Calu3 (cell line): ENCODE measurements at regions not wholly inside any gene's neighbourhood (a gene's known extent, or its start where the extent isn't known, plus 50 kb on each side); places are given as distances from the start of the nearest gene placed in this dataset.

Experiments used
- BruUV-seq: library from RNA; stranded (reverse); fragments of 400-500 nt; replicated peaks from 2 replicates; lab custom pipeline; 2021; lab: Mats Ljungman, UMichigan
- CTCF ChIA-PET: fragments of 300-600 bp; sonication (Branson Sonifier 250); formaldehyde crosslinking; loops from one replicate; lab custom pipeline; 2022; ENCODE audit warnings: antibody characterized with exemption; lab: Charles Lee
- DNase-seq: peaks from one replicate; pipeline ENCODE4 v3.0.0; 2022
- H3K27ac Mint-ChIP-seq: one replicate; pipeline ENCODE4 v1.8.0; 2022; ENCODE audit warnings: mixed read lengths; ENCODE audit not compliant: unreplicated experiment
- H3K27me3 Mint-ChIP-seq: one replicate; pipeline ENCODE4 v1.8.0; 2022; ENCODE audit warnings: mixed read lengths; ENCODE audit not compliant: unreplicated experiment
- H3K36me3 Mint-ChIP-seq: one replicate; pipeline ENCODE4 v1.8.0; 2022; ENCODE audit warnings: mild to moderate bottlenecking, moderate library complexity, mixed read lengths; ENCODE audit not compliant: insufficient read depth, unreplicated experiment
- H3K4me1 Mint-ChIP-seq: one replicate; pipeline ENCODE4 v1.8.0; 2022; ENCODE audit warnings: mild to moderate bottlenecking, low read depth, mixed read lengths; ENCODE audit not compliant: unreplicated experiment
- H3K4me3 Mint-ChIP-seq: one replicate; pipeline ENCODE4 v1.8.0; 2022; ENCODE audit warnings: mild to moderate bottlenecking, low read depth, moderate library complexity, mixed read lengths; ENCODE audit not compliant: unreplicated experiment
- H3K9me3 Mint-ChIP-seq: one replicate; pipeline ENCODE4 v1.8.0; 2022; ENCODE audit warnings: low read depth, mixed read lengths; ENCODE audit not compliant: unreplicated experiment
- CTCF ChIP-seq: fragments of 200-600 bp; IDR thresholded peaks from one replicate; pipeline ENCODE4 v1.8.0; 2022; ENCODE audit warnings: antibody characterized with exemption; ENCODE audit not compliant: unreplicated experiment
- intact Hi-C: fragments of 100-400 bp; cut with micrococcal nuclease; formaldehyde crosslinking; loops from one replicate; pipeline ENCODE4 v1.10.0; 2022; ENCODE audit not compliant: unreplicated experiment

DNA sequence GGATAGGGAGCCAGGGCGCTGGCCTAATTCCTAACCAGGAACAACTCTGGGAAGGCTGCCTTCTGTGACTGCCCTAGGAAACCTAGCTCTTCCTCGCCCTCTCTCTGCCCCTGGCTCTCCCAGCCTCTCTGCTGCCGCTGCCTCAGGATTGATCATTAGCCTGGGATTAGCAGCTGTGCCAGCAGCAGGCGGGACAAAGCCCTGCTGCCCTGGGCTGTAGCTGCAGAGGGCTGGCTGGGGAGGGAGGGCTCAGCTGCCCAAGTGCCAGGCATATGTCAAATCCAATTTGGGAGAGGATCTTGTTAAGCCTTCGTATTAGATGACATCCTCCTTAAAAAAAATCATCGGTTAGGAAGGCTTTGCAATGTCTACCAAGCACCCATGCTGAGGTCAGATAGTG is 144.8 kb upstream of the CCL2 start:
- no TSS peak for BruUV-seq
- H3K27ac Mint-ChIP-seq = no peak overlapping the region
- no peaks in the 10 kb centered on the region for H3K4me1 Mint-ChIP-seq
- no peak for TF ChIP-seq CTCF
- CTCF ChIA-PET = no interaction called here
- intact Hi-C loops = no loop called here
- no peaks in the 10 kb centered on the region for H3K9me3 Mint-ChIP-seq
- H3K36me3 Mint-ChIP-seq = no peaks in the 10 kb centered on the region
- peaks cover 50% of the 10 kb centered on the region for H3K27me3 Mint-ChIP-seq
- no peak overlapping the region for H3K4me3 Mint-ChIP-seq
- DNase-seq = no peak

DNA sequence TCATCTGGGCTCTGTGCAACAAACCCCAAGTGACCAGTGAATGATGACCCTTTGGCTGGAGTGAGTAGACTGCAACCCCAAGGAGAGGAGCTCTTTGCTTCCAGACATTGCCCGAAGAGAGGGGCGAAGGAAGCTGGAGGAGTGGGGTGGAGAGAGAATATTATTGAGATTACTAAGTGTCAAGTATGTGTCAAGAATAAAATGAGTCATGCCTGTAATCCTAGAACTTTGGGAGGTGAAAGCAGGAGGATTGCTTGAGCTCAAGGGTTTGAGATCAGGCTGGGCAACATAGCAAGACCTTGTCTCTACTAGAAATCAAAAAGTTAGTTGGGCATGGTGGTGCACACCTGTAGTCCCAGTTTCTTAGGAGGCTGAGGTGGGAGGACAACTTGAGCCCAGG is 142.0 kb upstream of the CCL2 start:
- no TSS peak for BruUV-seq
- no peak for DNase-seq
- Mint-ChIP-seq H3K4me1 (no peaks in the 10 kb centered on the region), H3K4me3 (no peak overlapping the region), H3K36me3 (no peaks in the 10 kb centered on the region), H3K27me3 (peaks cover 61% of the 10 kb centered on the region), H3K9me3 (no peaks in the 10 kb centered on the region), H3K27ac (no peak overlapping the region)
- TF ChIP-seq CTCF = no peak
- intact Hi-C loops = no loop called here
- CTCF ChIA-PET = no interaction called here

- no peak overlapping the region for H3K4me3 Mint-ChIP-seq
- BruUV-seq = no TSS peak
- intact Hi-C loops = no loop called here
These were observed 140.9 kb upstream of the CCL2 start for GRCh38 chr17:34114174-34114573.

DNA sequence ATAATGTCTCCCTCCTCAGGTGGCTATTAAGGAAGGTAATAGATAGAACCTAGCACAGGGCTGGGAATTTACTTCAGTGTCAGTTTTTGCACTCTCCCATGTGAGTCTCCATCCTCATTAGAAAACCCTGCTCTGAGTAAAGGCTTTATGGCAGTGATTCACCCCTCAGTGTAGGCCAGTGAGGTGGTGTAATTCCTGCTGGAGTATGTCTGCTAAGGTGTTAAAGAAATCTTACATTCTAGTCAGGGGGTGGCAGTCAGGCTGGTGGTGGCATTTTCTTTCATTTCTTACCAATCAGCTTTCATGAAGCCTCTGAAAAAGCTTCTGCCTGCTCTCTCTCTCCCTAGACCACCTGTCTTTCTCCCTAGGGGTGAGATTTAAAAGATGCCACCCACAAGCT is 138.8 kb upstream of the CCL2 start:
- BruUV-seq = no TSS peak
- CTCF ChIA-PET = no interaction called here
- no peak overlapping the region for H3K4me3 Mint-ChIP-seq

More at GRCh38 chr17:34114174-34114573, 140.9 kb upstream of the CCL2 start:
- peaks cover 64% of the 10 kb centered on the region for H3K27me3 Mint-ChIP-seq
- CTCF ChIA-PET = no interaction called here
- H3K36me3 Mint-ChIP-seq = no peaks in the 10 kb centered on the region
- DNase-seq = no peak
- H3K4me1 Mint-ChIP-seq = no peaks in the 10 kb centered on the region
- H3K9me3 Mint-ChIP-seq = no peaks in the 10 kb centered on the region
- H3K27ac Mint-ChIP-seq = no peak overlapping the region
- TF ChIP-seq CTCF = no peak

More for the DNA sequence above, 138.8 kb upstream of the CCL2 start:
- no peaks in the 10 kb centered on the region for H3K4me1 Mint-ChIP-seq
- H3K9me3 Mint-ChIP-seq = no peaks in the 10 kb centered on the region
- no peaks in the 10 kb centered on the region for H3K36me3 Mint-ChIP-seq
- TF ChIP-seq CTCF = no peak
- H3K27me3 Mint-ChIP-seq = peaks cover 69% of the 10 kb centered on the region
- intact Hi-C loops = no loop called here
- no peak for DNase-seq
- no peak overlapping the region for H3K27ac Mint-ChIP-seq
